Tibial nerve (tissue), 4 donors: ENCODE measurements at regions not wholly inside any gene's neighbourhood (a gene's known extent, or its start where the extent isn't known, plus 50 kb on each side); places are given as distances from the start of the nearest gene placed in this dataset.

Experiments used
- CTCF ChIP-seq, 5 experiments: fragments of 200-600 bp in 3 of 5; fragments of 450-650 bp in 2 of 5; sonication (generic) in 3 of 5; IDR thresholded peaks; one replicate each; pipeline ENCODE4 v1.5.1; 2016 to 2019; ENCODE audit warnings: antibody characterized with exemption in 5 of 5, mild to moderate bottlenecking in 3 of 5, moderate library complexity in 2 of 5
- EP300 ChIP-seq, 2 donors: sonication (generic); formaldehyde crosslinking; IDR thresholded peaks; one replicate each; pipeline ENCODE4 v1.6.1; 2017; ENCODE audit warnings: antibody characterized with exemption in 2 of 2, mild to moderate bottlenecking in 1 of 2
- POLR2A ChIP-seq, 2 donors: fragments of 450-650 bp; IDR thresholded peaks; one replicate each; pipeline ENCODE4 v1.6.1; 2017; ENCODE audit warnings: antibody characterized with exemption in 2 of 2, mild to moderate bottlenecking in 2 of 2, moderate library complexity in 2 of 2

GRCh38 chr4:103478210-103478609, 241.6 kb downstream of the TACR3 start:
- TF ChIP-seq CTCF (IDR thresholded peaks at IDR 0.05) (no peak), POLR2A (IDR thresholded peaks at IDR 0.05) (no peak), EP300 (IDR thresholded peaks at IDR 0.05) (no peak)
